T follicular helper cell (primary cell): ENCODE measurements at regions not wholly inside any gene's neighbourhood (a gene's known extent, or its start where the extent isn't known, plus 50 kb on each side); places are given as distances from the start of the nearest gene placed in this dataset.

Source experiments
- DNase-seq: peaks from one replicate; pipeline ENCODE4 v3.0.0-alpha.2; 2020; ENCODE audit warnings: low read depth

DNA sequence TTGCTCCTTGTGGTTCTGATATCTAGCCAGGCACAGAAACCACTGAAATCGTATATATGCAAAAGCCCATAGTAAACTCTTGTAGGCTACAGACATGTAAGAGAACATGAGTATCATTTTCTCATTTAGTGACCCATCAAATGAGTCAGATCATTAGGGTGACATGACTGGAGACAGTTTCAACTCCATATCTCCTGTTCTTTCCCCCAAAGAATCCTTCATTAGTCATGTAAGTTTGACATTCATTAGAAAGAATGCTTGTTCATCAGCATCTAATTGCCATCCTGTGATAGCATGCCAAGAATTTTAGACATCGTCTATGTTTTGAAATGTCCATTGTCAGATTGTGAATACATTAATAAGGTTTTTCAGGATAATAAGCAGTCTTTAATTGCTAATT is 264.9 kb upstream of the TPM1 start:
- DNase-seq, result no peak

DNA sequence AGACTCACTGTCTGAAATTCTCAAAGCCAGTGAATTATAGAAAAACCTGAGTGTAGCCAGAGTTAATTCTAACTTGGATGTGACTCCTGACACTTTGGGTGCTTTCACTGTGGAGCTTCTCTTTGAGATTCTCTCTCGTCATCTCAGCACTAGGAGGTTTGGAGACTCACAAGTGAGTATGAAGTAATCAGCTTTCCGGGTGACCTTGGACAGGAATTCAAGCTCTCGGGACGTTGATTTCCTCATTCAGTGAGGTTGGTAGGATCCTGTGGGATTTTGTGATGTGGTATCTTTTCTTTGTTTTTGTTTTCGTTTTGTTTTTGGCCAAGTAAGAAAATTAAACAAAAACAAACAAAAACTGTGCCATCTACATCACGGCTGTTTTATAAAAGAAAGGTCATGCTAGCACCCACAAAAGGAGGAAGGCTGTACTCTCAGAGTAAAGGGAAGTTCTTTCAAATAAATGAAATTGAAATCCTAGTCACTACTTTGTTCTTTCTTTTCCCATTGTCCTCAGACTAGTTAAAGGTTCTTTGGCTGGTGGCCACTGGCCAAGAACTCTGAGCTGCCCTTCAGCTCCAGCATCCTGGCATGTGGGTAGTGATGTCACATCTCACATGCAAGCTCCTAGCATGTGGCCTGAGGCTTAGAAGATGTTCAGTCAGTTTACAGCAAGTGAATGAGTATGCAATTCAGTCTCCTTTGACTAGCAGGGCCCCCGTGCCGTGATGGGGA is 263.3 kb upstream of the TPM1 start:
- no peak for DNase-seq

DNA sequence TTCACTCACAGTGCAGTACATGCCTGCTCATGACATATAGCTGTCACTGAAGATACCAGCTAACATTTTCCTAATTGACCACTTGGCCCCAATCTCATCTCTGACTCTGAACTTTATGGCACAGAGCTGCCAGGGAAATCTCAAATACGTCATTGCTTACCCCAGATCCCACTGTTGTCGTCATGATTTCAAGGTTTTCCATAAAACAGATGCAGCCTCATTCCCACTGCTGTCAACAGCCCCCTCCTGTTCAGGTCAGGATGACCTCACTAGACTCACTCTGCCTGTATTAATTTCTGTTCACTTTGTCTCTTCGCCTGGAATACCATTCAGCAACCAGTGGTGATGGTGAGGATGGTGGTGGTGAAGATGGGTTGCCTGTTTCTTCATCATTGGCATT is 262.6 kb upstream of the TPM1 start:
- no peak for DNase-seq

DNA sequence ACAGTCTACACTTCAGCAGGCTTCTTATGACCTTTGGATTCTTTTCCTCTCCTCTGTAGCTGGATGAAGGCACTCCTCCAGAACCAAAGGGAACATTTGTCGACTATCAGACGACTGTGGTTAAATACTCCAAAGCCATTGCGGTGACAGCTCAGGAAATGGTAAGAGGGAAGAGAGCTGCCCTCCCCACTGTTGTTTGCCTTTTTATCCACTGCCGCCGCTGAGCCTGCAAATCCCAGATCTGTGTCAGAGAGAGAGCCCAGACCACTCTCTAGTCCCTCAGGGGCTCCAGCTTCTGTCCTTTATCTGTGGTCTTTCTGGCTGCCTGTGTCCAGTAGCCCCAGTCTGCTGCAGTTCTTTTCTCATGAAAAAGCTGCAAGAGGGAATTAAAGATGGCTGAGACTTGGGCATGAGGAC is 261.5 kb upstream of the TPM1 start:
- no peak for DNase-seq

DNA sequence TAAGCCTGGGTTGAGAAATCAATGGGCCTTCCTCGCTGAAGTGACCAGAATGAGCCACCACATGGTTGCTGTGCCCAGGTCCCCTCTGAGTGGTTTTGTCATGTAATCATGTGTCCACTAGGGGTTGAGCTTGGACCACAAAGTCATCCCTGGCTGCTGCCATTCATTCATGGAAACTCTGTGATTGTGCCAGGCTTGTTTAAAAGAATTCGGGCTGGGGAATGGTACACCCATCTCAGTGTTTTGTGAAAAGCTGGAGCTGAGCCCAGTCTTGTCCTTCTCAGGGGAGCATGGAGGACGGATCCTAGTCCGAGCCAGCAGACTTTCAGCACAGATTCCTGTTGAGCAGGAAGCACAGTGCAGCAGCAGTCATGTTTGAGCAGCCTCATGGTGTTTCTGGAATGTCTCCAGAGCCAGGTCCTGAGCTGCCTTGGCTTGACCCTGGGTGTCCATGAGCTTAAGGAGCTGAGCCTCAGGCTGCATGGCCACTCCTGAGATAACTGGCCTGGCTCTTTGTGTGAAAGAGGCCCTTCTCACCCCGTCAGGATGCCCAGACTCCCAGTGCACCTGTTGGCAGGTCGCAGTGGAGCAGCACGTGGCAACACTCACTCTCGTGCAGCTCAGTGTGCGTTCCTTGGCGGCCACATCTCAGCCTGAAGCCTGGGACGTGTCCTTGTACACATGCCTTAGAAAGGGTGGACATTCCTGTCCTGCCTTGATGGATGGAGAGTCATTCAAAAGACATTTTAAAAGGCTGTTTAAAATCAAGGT is 260.3 kb upstream of the TPM1 start:
- no peak for DNase-seq

DNA sequence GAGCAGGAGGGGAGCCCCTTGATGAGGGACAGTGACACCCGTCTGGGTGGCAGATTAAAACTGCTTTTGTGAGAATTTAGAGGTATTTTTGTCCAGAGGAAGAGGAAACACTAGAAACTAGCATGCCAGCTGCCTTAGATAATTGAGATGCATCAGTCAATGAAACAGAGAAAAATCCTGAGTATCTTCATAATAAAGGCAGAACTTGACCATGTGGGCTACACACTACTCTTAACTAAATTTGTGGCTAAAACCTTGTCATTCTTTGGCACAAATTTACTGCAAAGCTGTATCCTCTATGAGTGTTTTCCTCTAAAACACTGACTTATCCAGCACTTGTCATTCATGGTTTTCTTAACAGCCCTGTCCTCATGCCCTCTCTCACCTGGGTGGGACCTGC is 259.7 kb upstream of the TPM1 start:
- DNase-seq, result no peak

DNA sequence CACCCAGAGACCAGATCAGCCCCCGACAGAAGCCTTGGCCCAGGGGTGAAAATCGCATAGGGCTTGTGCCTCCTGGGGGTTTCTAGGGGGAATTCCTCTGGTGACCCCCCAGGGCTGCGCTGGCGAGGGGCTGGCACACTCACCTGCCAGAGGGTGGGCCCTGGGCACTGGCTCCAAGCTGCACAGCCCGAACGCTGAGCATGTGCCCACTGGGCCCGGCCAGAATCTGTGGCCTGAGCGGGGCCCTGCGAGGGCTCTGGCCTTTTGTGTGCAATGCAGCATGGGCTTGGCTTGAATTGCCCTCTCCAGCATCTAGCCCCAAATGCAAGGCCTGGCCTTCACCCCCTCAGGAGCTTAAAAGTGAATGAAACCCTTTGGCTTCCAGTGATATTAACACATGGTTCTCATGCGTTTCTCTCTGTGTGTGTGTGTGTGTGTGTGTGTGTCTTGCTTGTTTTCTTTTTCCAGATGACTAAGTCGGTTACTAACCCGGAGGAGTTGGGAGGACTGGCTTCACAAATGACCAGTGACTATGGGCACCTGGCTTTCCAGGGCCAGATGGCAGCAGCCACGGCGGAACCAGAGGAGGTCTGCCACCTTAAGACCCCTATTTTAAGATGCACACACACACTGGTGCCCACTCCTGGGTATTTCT is 259.1 kb upstream of the TPM1 start:
- no peak for DNase-seq

DNA sequence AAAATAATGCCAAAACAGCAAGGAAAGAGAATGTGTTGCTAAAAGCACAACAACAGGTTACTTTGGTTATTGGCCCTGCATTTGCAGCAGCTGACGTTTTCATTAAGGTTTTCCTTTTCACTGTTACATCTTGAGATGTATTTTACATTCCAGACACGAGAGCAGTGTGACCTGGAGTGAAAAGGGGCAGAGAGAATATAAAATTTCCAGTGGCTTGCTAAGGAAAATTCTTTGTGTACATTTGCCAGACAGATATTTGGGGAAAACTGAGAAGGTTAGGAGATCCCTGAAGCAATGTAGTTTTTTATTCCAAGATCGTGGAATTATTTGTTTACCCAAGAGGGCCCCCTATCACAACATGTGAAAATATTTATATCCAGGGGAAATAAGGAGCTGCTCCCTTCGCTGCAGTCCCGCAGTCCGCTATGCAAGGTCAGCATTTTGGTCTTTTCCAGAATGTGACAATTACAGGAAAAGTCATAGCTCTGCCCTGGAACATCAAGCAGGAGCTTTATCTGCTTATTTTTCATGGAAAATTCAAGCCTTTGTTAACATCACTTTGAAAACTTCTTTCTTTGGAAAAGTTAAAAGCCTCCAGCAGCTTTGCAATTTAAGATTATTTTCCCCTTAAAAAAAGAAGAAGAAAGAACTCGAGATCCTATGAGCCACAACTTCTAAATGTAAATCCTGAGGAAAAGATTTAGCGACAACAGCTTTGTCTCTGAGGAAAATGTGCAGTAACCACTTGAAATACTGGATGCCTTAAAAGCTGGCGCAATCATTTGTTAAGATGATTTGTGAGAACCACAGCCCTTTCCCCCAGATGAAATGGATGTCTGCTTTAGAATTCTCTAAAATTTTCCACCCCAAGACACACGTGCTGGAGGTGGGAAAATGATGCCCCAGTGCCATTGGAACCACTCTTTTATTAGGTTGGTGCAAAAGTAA is 256.4 kb upstream of the TPM1 start:
- no peak for DNase-seq

DNA sequence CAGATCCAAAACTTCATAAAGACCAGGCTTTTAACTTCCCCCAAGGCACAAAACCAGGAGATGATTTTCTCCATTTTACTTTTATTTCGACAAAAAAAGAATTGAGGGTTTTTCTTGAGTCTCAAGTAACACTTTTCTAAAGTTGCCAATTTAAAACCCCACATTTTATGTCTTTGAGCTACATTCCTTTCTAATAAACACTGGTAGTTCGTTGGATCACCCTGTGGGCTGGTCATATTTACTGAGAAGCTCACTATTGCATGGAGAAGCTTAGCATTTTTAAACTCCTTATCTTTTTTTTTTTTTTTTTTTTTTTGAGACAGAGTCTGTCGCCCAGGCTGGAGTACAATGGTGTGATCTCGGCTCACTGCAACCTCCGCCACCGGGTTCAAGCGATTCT is 255.1 kb upstream of the TPM1 start:
- no peak for DNase-seq

DNA sequence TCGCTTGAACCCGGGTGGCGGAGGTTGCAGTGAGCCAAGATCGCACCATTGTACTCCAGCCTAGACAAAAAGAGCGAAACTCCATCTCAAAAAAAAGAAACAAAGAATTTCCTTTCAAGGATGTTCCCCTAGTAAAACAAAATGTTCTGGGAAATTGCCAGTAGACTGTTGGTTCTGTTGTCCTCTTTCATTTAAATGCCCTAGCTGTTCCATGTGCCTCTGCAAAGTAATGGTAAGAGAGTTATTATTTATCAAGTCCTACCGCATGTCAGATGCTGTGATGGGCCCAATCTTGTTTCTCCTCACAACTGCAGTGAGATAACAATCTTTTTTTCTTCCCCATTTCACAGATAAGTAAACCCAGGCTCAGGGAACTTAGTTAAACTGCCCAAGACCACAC is 254.3 kb upstream of the TPM1 start:
- DNase-seq, result no peak

DNA sequence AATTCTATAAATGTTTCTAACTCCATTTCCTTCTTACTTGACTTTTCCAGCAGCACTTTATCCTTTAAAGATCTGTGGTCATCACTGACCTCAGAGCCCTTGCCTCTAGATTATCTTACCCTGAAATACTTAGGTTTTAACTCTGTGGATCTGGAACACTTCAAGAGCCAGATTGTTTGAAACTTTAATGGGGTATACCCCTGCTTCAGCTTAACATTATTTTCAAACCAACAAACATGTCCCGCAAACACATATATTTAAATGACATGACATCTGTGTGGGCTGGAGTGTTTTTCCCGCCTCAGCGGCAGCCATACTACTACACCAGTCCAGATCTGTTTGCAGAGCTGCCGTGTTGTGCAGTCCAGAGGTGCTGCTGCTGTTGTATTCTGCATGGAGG is 252.0 kb upstream of the TPM1 start:
- no peak for DNase-seq

DNA sequence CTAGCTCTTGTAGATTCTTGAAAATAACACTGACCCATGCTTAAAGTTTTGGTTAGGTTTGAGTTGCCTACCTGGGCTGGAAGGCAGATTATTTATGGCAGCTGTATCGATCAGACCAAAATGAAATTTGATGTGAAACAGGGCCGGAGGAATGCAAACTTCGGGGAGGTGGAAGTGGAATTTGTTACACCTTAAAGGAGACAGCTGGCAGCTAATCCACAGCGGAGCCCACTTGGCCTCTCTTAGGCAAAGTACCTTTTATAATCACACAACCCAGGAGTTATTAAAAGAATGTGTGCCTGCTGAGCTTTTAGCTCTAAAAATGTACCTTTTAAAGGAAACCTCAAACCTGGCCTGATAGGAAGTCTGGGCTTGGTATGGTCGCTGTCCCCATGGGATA is 250.9 kb upstream of the TPM1 start:
- DNase-seq, result no peak

DNA sequence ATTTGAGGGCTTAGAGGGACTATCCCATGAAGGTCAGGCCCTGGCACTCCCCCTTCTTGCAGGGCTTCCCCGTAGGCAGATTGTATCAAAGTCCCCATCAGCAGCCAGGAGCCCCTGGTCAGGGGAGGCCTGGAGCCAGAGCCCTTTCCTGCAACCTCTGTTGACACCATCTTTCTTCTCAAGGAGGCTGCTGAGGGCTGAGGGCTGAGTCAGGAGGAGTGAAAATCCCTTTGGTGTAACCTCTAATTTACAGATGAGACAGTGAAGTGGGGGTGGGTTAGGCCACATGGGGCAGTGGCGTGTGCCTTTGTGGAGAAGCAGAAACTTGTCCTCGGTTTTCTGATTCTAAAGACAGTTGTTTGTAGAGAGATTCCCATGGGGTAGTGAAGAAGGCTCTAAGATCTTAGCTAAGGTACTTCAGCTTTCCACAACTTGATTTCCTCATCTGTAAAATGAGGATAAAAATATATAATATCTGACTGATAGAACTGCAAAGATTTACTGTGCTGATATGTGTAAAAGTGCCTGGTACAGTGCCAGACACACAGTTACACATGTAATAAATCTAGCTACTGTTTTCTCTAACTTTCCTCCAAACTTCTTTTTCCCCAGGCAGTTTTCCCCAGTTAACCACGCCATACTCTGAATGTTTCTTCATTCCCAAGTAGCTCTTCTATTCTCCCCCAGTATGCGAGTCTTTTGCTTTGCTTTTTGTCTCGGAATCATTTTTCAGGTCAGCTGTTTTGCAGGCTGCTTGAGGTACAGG is 249.4 kb upstream of the TPM1 start:
- no peak for DNase-seq

DNA sequence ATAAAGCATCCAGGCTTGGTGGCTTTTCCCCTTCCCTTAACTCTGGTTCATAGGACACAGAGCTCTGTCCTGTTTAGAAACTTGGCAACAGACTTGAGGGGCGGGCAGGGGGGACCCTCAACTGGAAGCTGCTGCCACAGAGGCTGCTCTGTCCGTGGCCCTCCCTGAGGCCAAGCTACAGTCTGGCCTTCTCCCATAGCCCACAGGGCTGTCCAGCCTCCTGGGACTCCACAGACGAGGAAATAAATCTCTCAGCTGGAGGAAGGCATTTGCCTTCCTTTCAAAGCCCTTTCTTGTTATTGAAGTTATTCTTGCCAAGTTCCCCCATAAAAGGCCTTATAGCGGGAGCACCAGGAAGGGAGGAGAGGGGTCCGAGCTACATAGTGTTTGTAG is 248.8 kb upstream of the TPM1 start:
- DNase-seq, result no peak

DNA sequence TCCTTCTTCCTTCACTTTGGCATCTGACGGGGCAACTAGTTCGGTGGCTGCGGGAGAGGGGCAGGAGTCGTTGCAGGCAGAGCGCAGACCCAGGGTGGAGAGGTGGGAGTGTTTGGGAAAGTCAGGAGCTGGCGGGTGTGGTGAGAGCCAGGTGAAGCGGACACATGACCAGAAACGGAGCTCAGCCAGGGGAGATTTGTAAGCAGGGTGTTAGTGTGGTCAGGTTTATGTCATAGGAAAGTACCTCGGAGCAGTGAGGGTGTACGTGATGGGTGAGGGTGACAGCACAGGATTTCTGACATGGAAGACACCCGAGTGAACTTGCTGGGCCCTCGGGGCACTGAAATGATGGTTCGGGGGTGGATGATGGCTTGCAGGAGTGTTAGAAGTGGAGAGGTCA is 247.4 kb upstream of the TPM1 start:
- no peak for DNase-seq

DNA sequence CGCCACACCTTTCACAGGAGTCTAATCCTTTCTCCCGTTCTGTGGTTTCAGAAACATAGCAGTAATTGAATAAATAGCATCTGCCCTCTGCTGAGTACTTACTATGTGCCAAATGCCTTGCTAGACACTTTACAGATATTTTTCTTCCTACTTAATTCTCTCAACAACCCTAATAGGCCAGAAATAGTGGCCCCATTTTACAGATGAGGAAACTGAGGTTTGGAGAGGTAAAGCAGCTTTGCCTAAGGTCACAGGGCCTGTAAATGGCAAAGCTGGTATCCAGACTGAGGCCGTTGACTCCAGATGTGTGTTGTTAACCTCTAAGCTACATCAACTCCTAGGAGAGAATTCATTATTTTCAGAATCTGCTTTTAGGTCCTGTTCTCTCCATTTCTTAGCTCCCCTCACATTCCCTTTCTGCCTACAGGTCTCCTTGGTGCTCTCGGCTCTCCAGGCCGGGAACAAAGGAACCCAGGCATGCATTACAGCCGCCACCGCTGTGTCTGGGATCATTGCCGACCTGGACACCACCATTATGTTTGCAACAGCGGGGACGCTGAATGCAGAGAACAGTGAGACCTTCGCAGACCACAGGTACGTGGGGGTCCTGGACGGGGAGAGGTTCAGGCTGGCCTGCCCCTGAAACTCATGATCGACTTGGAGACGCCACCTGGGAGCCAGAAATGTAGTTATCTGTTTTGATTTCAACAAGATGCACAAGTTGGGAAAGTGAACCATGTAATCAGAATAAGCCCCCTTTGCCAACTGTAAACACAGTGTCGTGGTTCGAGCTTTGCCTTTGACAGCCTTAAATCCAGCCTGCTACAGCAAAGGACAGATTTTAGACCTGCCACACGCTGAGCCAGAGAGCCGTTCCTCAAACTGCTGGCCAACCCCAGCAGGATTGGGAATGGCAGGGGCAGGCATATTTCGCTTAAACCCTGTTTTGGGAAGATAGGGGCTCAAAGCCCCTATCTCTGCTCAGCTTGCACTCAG is 246.5 kb upstream of the TPM1 start:
- no peak for DNase-seq

DNA sequence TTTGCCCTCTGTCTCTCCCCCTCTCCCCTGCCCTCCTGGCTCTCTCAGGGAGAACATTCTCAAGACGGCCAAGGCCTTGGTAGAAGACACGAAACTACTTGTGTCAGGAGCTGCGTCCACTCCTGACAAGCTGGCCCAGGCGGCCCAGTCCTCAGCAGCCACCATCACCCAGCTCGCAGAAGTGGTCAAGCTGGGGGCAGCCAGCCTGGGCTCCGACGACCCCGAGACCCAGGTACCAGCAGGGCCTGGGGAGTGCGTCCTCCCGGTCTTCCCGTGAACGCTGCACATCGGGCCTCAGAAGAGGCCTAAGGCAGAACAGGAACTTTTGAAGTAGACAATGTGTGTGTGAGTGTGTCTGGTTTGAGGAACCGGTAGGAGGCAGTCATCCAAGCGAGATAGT is 245.4 kb upstream of the TPM1 start:
- no peak for DNase-seq

DNA sequence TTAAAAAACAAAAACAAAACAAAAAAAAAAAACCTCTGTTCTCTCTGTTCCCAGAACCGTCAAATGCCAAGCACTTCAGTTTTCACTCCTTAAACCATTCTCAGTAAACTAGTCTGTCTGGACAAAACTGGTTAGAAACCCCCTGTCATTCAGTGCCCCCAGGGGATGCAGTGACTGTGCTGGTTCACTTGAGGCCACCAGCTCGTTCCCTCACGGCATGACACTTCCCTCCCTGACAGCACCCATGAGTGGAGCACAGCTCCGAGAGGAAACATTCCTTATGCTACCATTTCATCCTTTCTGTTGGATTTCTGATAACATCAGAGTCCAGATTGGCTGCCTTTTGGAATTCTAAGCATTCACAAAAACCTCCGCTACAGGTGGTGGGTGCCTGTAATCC is 244.0 kb upstream of the TPM1 start:
- no peak for DNase-seq

DNA sequence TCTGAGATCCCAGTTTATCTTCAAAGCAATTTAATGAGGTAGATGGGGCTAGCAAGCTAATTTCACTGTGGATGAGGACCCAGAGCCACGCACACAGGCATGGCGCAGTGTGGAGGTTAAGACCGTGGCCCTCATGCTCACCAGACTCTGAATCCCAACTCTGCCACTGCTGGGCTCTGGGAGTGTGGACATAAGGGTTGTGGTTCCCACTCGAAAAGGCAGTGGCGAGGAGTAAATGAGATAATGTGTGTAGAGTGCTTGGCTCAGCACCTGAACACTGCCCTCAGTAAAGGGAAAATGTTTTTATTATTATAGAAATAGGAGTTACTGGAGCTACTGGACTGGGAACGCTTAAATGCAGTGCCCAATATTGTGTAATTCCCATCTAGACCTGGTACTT is 243.5 kb upstream of the TPM1 start:
- DNase-seq, result no peak

DNA sequence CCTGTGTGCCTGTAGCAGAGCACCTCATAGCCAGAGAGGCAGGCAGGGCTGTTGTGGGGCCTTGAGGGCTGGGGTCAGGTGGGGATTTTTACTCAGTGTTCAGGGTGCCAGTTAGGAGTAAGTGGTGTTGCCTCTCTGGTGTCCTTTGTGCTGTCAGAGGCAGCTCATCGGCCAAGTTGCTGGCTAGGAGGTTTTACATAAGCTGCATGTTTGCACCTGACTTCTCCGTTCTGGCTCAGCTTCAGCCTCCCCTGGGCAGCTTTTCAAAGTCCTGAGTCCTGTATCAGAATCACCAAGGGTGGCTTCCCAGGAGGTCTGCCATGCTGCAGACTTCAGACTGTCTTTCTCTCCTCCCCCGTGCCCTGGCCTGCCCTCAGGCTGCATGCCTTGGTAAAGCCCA is 242.6 kb upstream of the TPM1 start:
- DNase-seq, result no peak
